ENCODE measurements at regions not wholly inside any gene's neighbourhood (a gene's known extent, or its start where the extent isn't known, plus 50 kb on each side); places are given as distances from the start of the nearest gene placed in this dataset.
"Not testable (repeated sequence)": the region's sequence is repeated elsewhere in the genome, so short reads cannot be mapped to it uniquely, and the experiment has no call there.

DNA sequence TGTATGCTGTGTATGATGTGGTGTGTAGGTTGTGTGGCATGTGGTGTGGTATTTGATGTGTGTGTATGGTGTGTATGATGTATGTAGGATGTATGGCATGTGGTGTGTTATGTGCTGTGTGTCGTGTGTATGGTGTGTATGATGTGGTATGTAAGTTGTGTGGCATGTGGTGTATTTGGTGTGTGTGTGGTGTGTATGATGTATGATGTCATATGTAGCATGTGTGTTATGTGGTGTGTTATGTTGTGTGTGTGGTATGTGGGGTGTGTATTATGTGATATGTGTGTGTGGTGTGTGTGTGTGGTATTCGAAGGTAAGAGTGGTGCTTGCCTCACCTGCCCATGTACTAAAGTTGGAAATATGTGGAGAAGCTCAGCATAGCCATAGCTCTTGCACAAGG lies 130.2 kb downstream of the ATP6V0E2 start:
- TF ChIP-seq, protein P1, sequence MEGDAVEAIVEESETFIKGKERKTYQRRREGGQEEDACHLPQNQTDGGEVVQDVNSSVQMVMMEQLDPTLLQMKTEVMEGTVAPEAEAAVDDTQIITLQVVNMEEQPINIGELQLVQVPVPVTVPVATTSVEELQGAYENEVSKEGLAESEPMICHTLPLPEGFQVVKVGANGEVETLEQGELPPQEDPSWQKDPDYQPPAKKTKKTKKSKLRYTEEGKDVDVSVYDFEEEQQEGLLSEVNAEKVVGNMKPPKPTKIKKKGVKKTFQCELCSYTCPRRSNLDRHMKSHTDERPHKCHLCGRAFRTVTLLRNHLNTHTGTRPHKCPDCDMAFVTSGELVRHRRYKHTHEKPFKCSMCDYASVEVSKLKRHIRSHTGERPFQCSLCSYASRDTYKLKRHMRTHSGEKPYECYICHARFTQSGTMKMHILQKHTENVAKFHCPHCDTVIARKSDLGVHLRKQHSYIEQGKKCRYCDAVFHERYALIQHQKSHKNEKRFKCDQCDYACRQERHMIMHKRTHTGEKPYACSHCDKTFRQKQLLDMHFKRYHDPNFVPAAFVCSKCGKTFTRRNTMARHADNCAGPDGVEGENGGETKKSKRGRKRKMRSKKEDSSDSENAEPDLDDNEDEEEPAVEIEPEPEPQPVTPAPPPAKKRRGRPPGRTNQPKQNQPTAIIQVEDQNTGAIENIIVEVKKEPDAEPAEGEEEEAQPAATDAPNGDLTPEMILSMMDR (conservative IDR thresholded peaks at IDR 0.05; ENCODE audit: low read depth, low read length) = not testable (repeated sequence)
- TF ChIP-seq EZH2 (IDR thresholded peaks at IDR 0.05; ENCODE audit: low read length, unreplicated experiment); EZH2phosphoT487 (IDR thresholded peaks at IDR 0.05; ENCODE audit: borderline replicate concordance, low read length): not testable (repeated sequence)

Data from PC-3 (cell line).